CD8-positive, alpha-beta memory T cell (primary cell): ENCODE measurements at regions not wholly inside any gene's neighbourhood (a gene's known extent, or its start where the extent isn't known, plus 50 kb on each side); places are given as distances from the start of the nearest gene placed in this dataset.
A peak's percentile ranks its signal among the peaks of the same experiment; 100 is the strongest.

Experiments
- CTCF ChIA-PET: fragments of 350-600 bp; sonication (Branson Sonifier 250); formaldehyde crosslinking; loops from one replicate; lab custom pipeline; 2021; ENCODE audit warnings: antibody characterized with exemption; lab: Charles Lee
- POLR2A ChIA-PET: fragments of 350-600 bp; sonication (Branson Sonifier 250); formaldehyde crosslinking; loops from one replicate; lab custom pipeline; 2021; ENCODE audit warnings: antibody characterized with exemption; lab: Charles Lee
- DNase-seq, 5 donors: peaks; one replicate each; pipeline versions ENCODE4 v3.0.0 to v3.0.0-alpha.2; 2020 to 2022; ENCODE audit warnings: mixed read lengths in 1 of 5
- H3K27ac ChIP-seq: one replicate; pipeline ENCODE4 v1.7.0; 2013; ENCODE audit warnings: low read depth, mild to moderate bottlenecking, low read length, moderate library complexity
- H3K27me3 ChIP-seq: 2 replicates; pipeline ENCODE4 v1.7.0; 2013; ENCODE audit warnings: low read length, mild to moderate bottlenecking; ENCODE audit not compliant: insufficient read depth, poor library complexity, severe bottlenecking
- H3K36me3 ChIP-seq: 2 replicates; pipeline ENCODE4 v1.7.0; 2013; ENCODE audit warnings: mild to moderate bottlenecking, low read length, moderate library complexity; ENCODE audit not compliant: insufficient read depth
- H3K4me1 ChIP-seq: 2 replicates; pipeline ENCODE4 v1.7.0; 2013; ENCODE audit warnings: mild to moderate bottlenecking, low read length, moderate library complexity; ENCODE audit not compliant: insufficient read depth
- H3K4me3 ChIP-seq: 2 replicates; pipeline ENCODE4 v1.7.0; 2013; ENCODE audit warnings: mild to moderate bottlenecking, low read length
- H3K9me3 ChIP-seq: 2 replicates; pipeline ENCODE4 v1.7.0; 2013; ENCODE audit warnings: mild to moderate bottlenecking, low read length
- H3K27ac Mint-ChIP-seq, 8 donors: one replicate each; pipeline ENCODE4 v1.8.0; 2020 to 2021; ENCODE audit warnings: mixed read lengths in 8 of 8, mild to moderate bottlenecking in 6 of 8, inconsistent platforms in 3 of 8, moderate library complexity in 3 of 8
- H3K27me3 Mint-ChIP-seq, 2 donors: one replicate each; pipeline ENCODE4 v1.8.0; 2020 to 2021; ENCODE audit warnings: mixed read lengths in 2 of 2, mild to moderate bottlenecking in 1 of 2, moderate library complexity in 1 of 2
- H3K36me3 Mint-ChIP-seq, 3 donors: one replicate each; pipeline ENCODE4 v1.8.0; 2020 to 2021; ENCODE audit warnings: mixed read lengths in 3 of 3, inconsistent platforms in 1 of 3, mild to moderate bottlenecking in 1 of 3
- H3K4me1 Mint-ChIP-seq, 3 donors: one replicate each; pipeline ENCODE4 v1.8.0; 2020 to 2021; ENCODE audit warnings: mixed read lengths in 3 of 3, inconsistent platforms in 1 of 3, mild to moderate bottlenecking in 1 of 3
- H3K4me3 Mint-ChIP-seq, 7 donors: one replicate each; pipeline ENCODE4 v1.8.0; 2020 to 2021; ENCODE audit warnings: mixed read lengths in 7 of 7, mild to moderate bottlenecking in 6 of 7, moderate library complexity in 4 of 7, inconsistent platforms in 2 of 7
- H3K9me3 Mint-ChIP-seq, 5 donors: one replicate each; pipeline ENCODE4 v1.8.0; 2020 to 2022; ENCODE audit warnings: mixed read lengths in 5 of 5, mild to moderate bottlenecking in 3 of 5, moderate library complexity in 2 of 5, inconsistent platforms in 1 of 5

DNA sequence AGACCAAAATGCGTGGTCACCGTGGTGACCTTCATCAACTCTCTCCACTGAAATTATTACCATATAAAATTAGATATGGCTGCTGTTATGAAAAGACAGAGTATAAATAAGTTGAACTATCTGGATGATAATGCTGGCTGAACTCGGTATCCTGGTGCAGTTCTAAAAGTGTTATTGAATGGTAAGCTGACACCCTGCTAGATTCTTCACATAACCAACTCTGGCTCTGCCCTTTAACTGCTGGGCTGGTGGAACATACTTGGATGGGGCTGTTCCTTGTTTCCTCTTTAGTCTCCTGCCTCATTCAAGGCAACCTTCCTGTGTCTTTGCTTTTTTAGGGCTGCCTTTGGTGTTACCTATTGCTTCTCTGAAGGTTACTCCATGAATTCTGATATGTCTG is 106.9 kb downstream of the FGF9 start:
- no peaks in the 10 kb centered on the region for H3K4me1 ChIP-seq
- no peak overlapping the region for H3K4me3 ChIP-seq
- POLR2A ChIA-PET = no interaction called here
- Mint-ChIP-seq H3K27me3 (peaks cover 5 to 27% of the 10 kb centered on the region in 2 donors), H3K4me3 (no peak overlapping the region), H3K9me3 (peaks cover 0 to 5% (median 2%) of the 10 kb centered on the region in 5 donors), H3K36me3 (peaks cover 0 to 6% (median 0%) of the 10 kb centered on the region in 3 donors), H3K27ac (no peak overlapping the region), H3K4me1 (no peaks in the 10 kb centered on the region)
- no peak overlapping the region for H3K27ac ChIP-seq
- no peak for DNase-seq
- no peaks in the 10 kb centered on the region for H3K9me3 ChIP-seq
- no peaks in the 10 kb centered on the region for H3K27me3 ChIP-seq
- no peaks in the 10 kb centered on the region for H3K36me3 ChIP-seq
- CTCF ChIA-PET = no interaction called here

DNA sequence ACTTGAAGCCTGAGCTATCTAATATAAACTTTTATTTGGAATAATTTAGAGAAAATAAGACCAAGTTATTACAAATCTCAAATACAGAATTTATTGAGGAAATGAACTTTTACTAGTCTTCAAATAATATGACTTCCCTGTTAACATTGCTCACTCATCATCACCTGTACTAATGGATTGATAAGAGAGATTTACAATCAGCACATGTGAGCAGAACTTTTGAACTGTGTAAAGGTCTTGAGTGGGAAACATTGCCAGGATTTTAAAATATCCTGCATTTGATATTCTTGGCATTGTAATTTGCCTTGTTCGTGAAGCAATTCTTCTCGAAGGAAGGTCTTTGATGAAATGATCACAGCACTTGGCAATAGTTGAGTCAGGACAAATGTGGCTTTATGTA is 111.9 kb downstream of the FGF9 start:
- DNase-seq = no peak
- Mint-ChIP-seq H3K4me1 (no peaks in the 10 kb centered on the region), H3K4me3 (no peak overlapping the region), H3K27me3 (peaks cover 4 to 11% of the 10 kb centered on the region in 2 donors), H3K36me3 (peaks cover 0 to 6% (median 1%) of the 10 kb centered on the region in 3 donors), H3K27ac (no peak overlapping the region), H3K9me3 (peaks cover 0 to 5% (median 2%) of the 10 kb centered on the region in 5 donors)
- no peak overlapping the region for H3K27ac ChIP-seq
- POLR2A ChIA-PET = no interaction called here
- H3K36me3 ChIP-seq = no peaks in the 10 kb centered on the region
- no peak overlapping the region for H3K4me3 ChIP-seq
- CTCF ChIA-PET = no interaction called here
- no peaks in the 10 kb centered on the region for H3K9me3 ChIP-seq
- H3K4me1 ChIP-seq = no peaks in the 10 kb centered on the region
- H3K27me3 ChIP-seq = no peaks in the 10 kb centered on the region

DNA sequence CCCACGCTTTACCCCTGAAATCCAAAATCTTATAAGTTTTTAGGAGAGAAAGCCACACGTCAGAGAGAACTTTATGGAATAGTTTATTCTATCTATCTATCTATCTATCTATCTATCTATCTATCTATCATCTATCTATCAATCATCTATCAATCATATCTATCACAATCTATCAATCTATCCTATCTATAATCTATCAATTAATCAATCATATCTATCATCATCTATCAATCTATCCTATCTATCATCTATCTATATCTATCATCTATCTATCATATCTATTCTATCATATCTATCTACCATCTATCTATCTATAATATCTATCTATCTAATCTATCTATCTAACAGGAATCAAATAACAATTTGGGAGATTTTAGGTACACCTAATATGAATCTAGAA is 115.1 kb downstream of the FGF9 start:
- no peaks in the 10 kb centered on the region for H3K27me3 ChIP-seq
- POLR2A ChIA-PET = no interaction called here
- H3K36me3 Mint-ChIP-seq = peaks cover 0 to 1% (median under 1%) of the 10 kb centered on the region in 3 donors
- H3K4me3 Mint-ChIP-seq = no peak overlapping the region
- no peaks in the 10 kb centered on the region for H3K4me1 ChIP-seq
- no peaks in the 10 kb centered on the region for H3K4me1 Mint-ChIP-seq
- no peaks in the 10 kb centered on the region for H3K9me3 ChIP-seq
- no peak overlapping the region for H3K27ac Mint-ChIP-seq
- DNase-seq = no peak
- H3K27ac ChIP-seq = no peak overlapping the region
- no peak overlapping the region for H3K4me3 ChIP-seq
- H3K9me3 Mint-ChIP-seq = no peaks in the 10 kb centered on the region
- CTCF ChIA-PET = no interaction called here
- no peaks in the 10 kb centered on the region for H3K36me3 ChIP-seq
- H3K27me3 Mint-ChIP-seq = peaks cover 9 to 23% of the 10 kb centered on the region in 2 donors

DNA sequence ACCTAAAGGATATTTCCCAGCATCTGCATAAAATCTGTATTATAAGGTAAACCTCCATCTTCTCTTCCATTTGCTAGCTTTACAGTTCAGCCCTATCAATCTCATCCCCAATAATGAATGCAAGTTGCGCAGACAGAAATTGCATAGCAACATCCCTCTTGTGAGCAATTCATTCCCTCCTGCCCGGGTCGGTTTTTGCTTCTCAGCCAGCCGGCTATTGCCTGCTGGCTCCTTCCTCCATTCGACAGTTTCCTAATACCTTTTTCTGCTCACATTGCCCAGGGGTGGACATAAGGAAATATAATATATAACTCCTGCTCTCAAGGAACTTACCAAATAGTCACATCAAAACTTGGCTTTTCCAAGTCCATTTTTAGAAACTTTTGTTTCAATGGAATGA is 125.2 kb downstream of the FGF9 start:
- ChIA-PET POLR2A (no interaction called here), CTCF (no interaction called here)
- peaks cover 3 to 8% of the 10 kb centered on the region in 2 donors for H3K27me3 Mint-ChIP-seq
- no peaks in the 10 kb centered on the region for H3K9me3 Mint-ChIP-seq
- no peak for DNase-seq
- Histone ChIP-seq H3K36me3 (no peaks in the 10 kb centered on the region), H3K27ac (no peak overlapping the region), H3K4me3 (no peak overlapping the region), H3K27me3 (no peaks in the 10 kb centered on the region), H3K4me1 (no peaks in the 10 kb centered on the region), H3K9me3 (no peaks in the 10 kb centered on the region)
- no peak overlapping the region for H3K27ac Mint-ChIP-seq
- no peaks in the 10 kb centered on the region for H3K36me3 Mint-ChIP-seq
- no peaks in the 10 kb centered on the region for H3K4me1 Mint-ChIP-seq
- H3K4me3 Mint-ChIP-seq = no peak overlapping the region

DNA sequence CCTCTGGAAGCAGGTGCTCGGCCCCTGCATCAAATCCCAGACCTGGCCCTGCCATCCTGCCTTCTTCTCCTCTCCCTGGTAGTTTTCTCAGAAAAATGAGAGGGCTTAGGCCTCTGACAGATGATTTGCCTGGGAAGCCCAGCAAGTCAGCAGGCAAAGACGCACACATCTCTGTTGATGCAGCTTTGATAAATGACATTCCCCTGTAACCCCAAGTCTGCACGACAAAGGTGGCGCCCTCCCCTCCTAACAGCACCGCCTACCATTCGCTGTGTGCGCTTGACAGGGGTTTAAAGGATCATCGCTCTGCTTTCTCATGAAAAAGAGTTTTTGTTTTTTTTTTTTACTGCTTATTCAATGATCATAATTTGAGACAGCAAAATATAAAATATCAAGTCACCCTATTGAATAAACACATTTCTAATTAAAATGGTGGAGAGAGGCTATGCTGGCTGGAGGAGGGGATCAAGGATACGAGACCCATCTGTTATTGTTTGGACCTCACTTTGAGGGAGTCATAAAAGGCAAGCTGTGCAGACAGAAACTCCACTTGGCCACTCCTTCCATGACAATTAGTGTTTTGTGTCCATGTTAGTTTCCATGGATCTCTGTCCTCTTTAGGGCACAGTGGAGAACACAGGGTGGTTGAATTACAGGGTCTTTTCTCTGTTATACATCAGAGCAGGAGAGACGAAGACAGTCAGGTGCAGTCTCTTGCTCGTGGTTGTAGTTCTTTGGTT is 126.1 kb downstream of the FGF9 start:
- no peaks in the 10 kb centered on the region for H3K27me3 ChIP-seq
- no peak for DNase-seq
- no peak overlapping the region for H3K27ac Mint-ChIP-seq
- H3K9me3 ChIP-seq = no peaks in the 10 kb centered on the region
- no peaks in the 10 kb centered on the region for H3K9me3 Mint-ChIP-seq
- no peaks in the 10 kb centered on the region for H3K36me3 ChIP-seq
- H3K4me1 Mint-ChIP-seq = no peaks in the 10 kb centered on the region
- H3K27ac ChIP-seq = no peak overlapping the region
- H3K4me3 Mint-ChIP-seq = no peak overlapping the region
- ChIA-PET CTCF (no interaction called here), POLR2A (no interaction called here)
- peaks cover 3 to 8% of the 10 kb centered on the region in 2 donors for H3K27me3 Mint-ChIP-seq
- no peaks in the 10 kb centered on the region for H3K36me3 Mint-ChIP-seq
- H3K4me3 ChIP-seq = no peak overlapping the region
- H3K4me1 ChIP-seq = no peaks in the 10 kb centered on the region

DNA sequence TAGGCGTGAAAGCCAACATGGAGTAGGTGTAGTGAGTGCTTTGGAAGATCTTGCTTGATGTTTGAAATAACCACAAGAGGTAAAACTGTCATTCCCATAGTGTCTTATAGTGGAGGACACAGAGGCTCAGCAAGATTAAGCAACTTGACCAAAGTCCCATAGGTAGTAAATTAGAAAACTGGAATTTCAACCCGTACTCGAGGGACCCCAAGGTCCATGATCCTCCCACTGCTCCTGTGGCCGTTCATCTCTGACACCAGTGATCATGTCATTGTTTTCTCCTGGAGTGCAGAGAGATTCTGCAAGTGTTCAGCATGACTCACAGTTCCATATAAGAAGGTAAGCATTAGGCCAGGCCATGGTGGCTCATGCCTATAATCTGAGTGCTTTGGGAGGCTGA is 126.9 kb downstream of the FGF9 start:
- no peak overlapping the region for H3K4me3 Mint-ChIP-seq
- peaks cover 2 to 6% of the 10 kb centered on the region in 2 donors for H3K27me3 Mint-ChIP-seq
- no peaks in the 10 kb centered on the region for H3K36me3 Mint-ChIP-seq
- Histone ChIP-seq H3K4me1 (no peaks in the 10 kb centered on the region), H3K36me3 (no peaks in the 10 kb centered on the region), H3K27ac (no peak overlapping the region), H3K27me3 (no peaks in the 10 kb centered on the region), H3K4me3 (no peak overlapping the region), H3K9me3 (no peaks in the 10 kb centered on the region)
- DNase-seq = no peak
- no peak overlapping the region for H3K27ac Mint-ChIP-seq
- no peaks in the 10 kb centered on the region for H3K4me1 Mint-ChIP-seq
- POLR2A ChIA-PET = no interaction called here
- no peaks in the 10 kb centered on the region for H3K9me3 Mint-ChIP-seq
- CTCF ChIA-PET = no interaction called here

DNA sequence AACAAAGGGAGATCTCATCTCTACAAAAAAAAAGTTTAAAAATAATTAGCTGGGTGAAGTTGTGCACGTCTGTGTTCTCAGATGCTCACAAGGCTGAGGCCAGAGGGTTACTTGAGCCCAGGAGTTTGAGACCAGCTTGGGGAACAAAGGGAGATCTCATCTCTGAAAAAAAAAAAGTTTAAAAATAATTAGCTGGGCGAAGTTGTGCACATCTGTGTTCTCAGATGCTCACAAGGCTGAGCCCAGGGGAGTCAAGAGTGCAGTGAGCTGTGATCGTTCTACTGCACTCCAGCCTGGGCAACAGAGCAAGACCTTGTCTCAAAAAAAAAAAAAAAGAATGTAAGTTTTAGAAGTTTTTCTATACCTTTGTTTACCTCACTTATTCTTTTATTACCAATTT is 127.3 kb downstream of the FGF9 start:
- Histone ChIP-seq H3K9me3 (no peaks in the 10 kb centered on the region), H3K27me3 (no peaks in the 10 kb centered on the region), H3K4me1 (no peaks in the 10 kb centered on the region), H3K4me3 (no peak overlapping the region), H3K36me3 (no peaks in the 10 kb centered on the region), H3K27ac (no peak overlapping the region)
- Mint-ChIP-seq H3K9me3 (no peaks in the 10 kb centered on the region), H3K27me3 (peaks cover 2 to 3% of the 10 kb centered on the region in 2 donors), H3K4me1 (no peaks in the 10 kb centered on the region), H3K36me3 (no peaks in the 10 kb centered on the region), H3K27ac (no peak overlapping the region), H3K4me3 (no peak overlapping the region)
- ChIA-PET POLR2A (no interaction called here), CTCF (no interaction called here)
- DNase-seq = no peak

DNA sequence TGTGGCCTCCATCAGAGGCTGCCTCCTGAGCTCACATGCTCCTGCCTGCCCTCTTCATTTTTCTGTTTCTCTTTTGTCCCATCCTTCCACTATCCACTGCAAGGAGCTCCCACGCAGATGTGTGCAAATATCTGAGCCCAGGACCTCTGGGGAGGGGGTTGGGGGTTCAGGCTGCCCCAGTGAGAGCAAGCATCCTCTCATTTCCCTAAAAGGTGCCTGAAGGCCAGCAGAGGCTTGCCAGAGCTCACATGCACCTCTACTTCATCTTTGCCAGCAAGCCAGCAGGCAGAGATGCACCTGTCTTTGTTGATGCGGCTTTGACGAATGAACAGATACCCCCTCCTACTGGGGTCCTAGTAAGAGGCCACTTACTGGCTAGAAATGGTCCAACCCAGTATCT is 128.8 kb downstream of the FGF9 start:
- Mint-ChIP-seq H3K27me3 (peaks cover 5 to 7% of the 10 kb centered on the region in 2 donors), H3K36me3 (no peaks in the 10 kb centered on the region), H3K9me3 (no peaks in the 10 kb centered on the region), H3K4me1 (no peaks in the 10 kb centered on the region), H3K4me3 (no peak overlapping the region), H3K27ac (peak overlapping the region in 1 of 8 donors; percentile 74)
- no peak for DNase-seq
- H3K4me1 ChIP-seq = no peaks in the 10 kb centered on the region
- no peaks in the 10 kb centered on the region for H3K27me3 ChIP-seq
- H3K4me3 ChIP-seq = no peak overlapping the region
- CTCF ChIA-PET = no interaction called here
- no peaks in the 10 kb centered on the region for H3K9me3 ChIP-seq
- H3K27ac ChIP-seq = no peak overlapping the region
- POLR2A ChIA-PET = no interaction called here
- H3K36me3 ChIP-seq = no peaks in the 10 kb centered on the region
